Stimulated activated CD8-positive, alpha-beta memory T cell treated with anti-CD3 and anti-CD28 coated beads, Interleukin-12 subunit alpha, Interleukin-12 subunit beta, amount 100 ng/mL, for 24 hours (primary cell): ENCODE measurements at regions not wholly inside any gene's neighbourhood (a gene's known extent, or its start where the extent isn't known, plus 50 kb on each side); places are given as distances from the start of the nearest gene placed in this dataset.

ENCODE experiments used
- DNase-seq: peaks from one replicate; pipeline ENCODE4 v3.0.0-alpha.2; 2020; ENCODE audit errors: extremely low read depth

- DNase-seq = no peak
These were observed 451.3 kb downstream of the PMP22 start for GRCh38 chr17:14813649-14814370.

- no peak for DNase-seq
These were observed 456.7 kb downstream of the PMP22 start for GRCh38 chr17:14808425-14808824.

- DNase-seq = no peak
These were observed 459.8 kb downstream of the PMP22 start for GRCh38 chr17:14805348-14805747.

- no peak for DNase-seq
These were observed 461.3 kb downstream of the PMP22 start for GRCh38 chr17:14803826-14804225.

- no peak for DNase-seq
These were observed 467.3 kb downstream of the PMP22 start for GRCh38 chr17:14797801-14798200.

GRCh38 chr17:14797021-14797420, 468.1 kb downstream of the PMP22 start:
- no peak for DNase-seq

- no peak for DNase-seq
These were observed 470.2 kb downstream of the PMP22 start for GRCh38 chr17:14794961-14795360.

GRCh38 chr17:14793237-14793636, 471.9 kb downstream of the PMP22 start:
- no peak for DNase-seq

GRCh38 chr17:14792746-14793145, 472.4 kb downstream of the PMP22 start:
- no peak for DNase-seq

- DNase-seq = no peak
These were observed 473.9 kb downstream of the PMP22 start for GRCh38 chr17:14791221-14791620.

GRCh38 chr17:14790521-14790920, 474.6 kb downstream of the PMP22 start:
- DNase-seq = no peak

GRCh38 chr17:14784997-14785696, 480.0 kb downstream of the PMP22 start:
- no peak for DNase-seq

- DNase-seq = no peak
These were observed 480.2 kb downstream of the HS3ST3B1 start for GRCh38 chr17:14781123-14781522.

GRCh38 chr17:14780097-14780651, 479.3 kb downstream of the HS3ST3B1 start:
- DNase-seq = no peak

- DNase-seq = no peak
These were observed 478.4 kb downstream of the HS3ST3B1 start for GRCh38 chr17:14779241-14779640.

GRCh38 chr17:14777291-14777690, 476.4 kb downstream of the HS3ST3B1 start:
- DNase-seq = no peak

GRCh38 chr17:14776791-14777190, 475.9 kb downstream of the HS3ST3B1 start:
- no peak for DNase-seq

GRCh38 chr17:14775731-14776492, 475.0 kb downstream of the HS3ST3B1 start:
- DNase-seq = no peak

- no peak for DNase-seq
These were observed 473.9 kb downstream of the HS3ST3B1 start for GRCh38 chr17:14774774-14775173.

- DNase-seq = no peak
These were observed 471.9 kb downstream of the HS3ST3B1 start for GRCh38 chr17:14772776-14773175.

- no peak for DNase-seq
These were observed 470.7 kb downstream of the HS3ST3B1 start for GRCh38 chr17:14771543-14771942.

- DNase-seq = no peak
These were observed 468.0 kb downstream of the HS3ST3B1 start for GRCh38 chr17:14768923-14769322.
